GM12891 (cell line): ENCODE measurements at regions not wholly inside any gene's neighbourhood (a gene's known extent, or its start where the extent isn't known, plus 50 kb on each side); places are given as distances from the start of the nearest gene placed in this dataset.

Experiments used
- PAX5 ChIP-seq: IDR thresholded peaks from 2 replicates; pipeline ENCODE4 v1.6.1; 2011; ENCODE audit warnings: low read length, moderate library complexity, mild to moderate bottlenecking; ENCODE audit not compliant: insufficient read depth, severe bottlenecking
- POLR2A ChIP-seq: IDR thresholded peaks from 2 replicates; pipeline ENCODE4 v1.6.1; 2011; ENCODE audit warnings: low read depth, low read length, control low read depth
- POLR2AphosphoS5 ChIP-seq: IDR thresholded peaks from 2 replicates; pipeline ENCODE4 v1.6.1; 2011; ENCODE audit warnings: low read depth, low read length, control low read depth
- POU2F2 ChIP-seq: IDR thresholded peaks from 2 replicates; pipeline ENCODE4 v1.6.1; 2011; ENCODE audit warnings: low read depth, mild to moderate bottlenecking, control low read depth, low read length, moderate library complexity
- SPI1 ChIP-seq: IDR thresholded peaks from 2 replicates; pipeline ENCODE4 v1.6.1; 2011; ENCODE audit warnings: low read depth, low read length, control low read depth
- TAF1 ChIP-seq: IDR thresholded peaks from 2 replicates; pipeline ENCODE4 v1.6.1; 2011; ENCODE audit warnings: low read depth, low read length, control low read depth

DNA sequence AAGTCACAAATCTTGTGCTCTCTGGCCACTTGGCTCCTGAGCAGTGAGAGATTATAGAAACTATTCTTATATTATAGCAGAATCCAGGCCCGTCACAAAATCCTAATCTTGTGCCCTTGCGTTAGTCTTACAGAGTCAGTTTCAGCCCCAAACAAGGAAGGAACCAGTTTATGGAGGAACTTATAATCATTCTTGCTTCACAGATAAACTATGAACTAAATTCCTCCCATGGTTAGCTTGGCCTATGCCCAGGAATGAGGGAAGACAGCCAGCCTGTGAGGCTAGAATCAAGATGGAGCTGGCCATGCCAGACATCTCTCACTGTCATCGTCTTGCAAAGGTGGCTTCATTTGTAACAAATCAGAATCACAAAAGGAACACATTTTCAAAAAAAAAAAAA is 199.7 kb upstream of the PITRM1 start:
- TF ChIP-seq POU2F2 (no peak), POLR2AphosphoS5 (no peak), POLR2A (no peak), SPI1 (no peak), TAF1 (no peak), PAX5 (no peak)
